ENCODE measurements at regions not wholly inside any gene's neighbourhood (a gene's known extent, or its start where the extent isn't known, plus 50 kb on each side); places are given as distances from the start of the nearest gene placed in this dataset.
"Not testable (repeated sequence)": the region's sequence is repeated elsewhere in the genome, so short reads cannot be mapped to it uniquely, and the experiment has no call there.

DNA sequence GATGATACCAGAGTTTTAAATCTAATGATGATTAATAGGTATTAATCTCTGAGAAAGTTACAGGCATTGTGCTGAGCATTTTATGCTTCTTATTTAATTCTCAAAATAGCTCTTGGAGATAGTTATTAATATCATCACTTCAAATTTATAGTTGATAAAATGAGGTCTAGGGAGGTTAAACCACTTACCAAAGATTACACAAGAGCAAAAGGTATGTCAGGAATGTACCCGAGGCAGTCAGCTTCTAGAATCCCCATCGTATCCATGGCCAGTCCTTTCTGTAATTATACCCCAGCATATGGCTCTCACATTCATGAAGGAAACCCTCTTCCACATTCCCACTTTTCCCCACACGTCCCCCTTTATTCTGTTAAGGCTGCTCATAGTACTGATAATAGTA lies 421.3 kb downstream of the PYDC2 start:
- DNase-seq, result no peak

DNA sequence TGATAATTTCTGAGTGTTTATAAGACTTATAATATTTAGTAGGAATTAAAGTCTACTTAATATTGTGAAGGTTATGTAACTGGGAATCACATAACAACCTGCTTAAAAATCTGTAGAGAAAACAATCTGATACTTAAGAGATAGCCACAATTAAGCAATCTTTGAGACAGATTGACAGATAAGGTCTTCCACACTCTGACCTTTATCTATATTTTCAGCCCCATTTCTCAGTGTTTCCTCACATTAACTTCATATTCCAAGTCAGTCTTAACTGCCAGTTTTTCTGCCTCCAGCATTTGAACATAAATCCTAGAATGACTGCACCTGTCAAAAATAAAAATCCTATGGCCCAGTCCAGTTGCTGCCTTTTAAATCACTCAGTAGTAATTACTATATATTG lies 423.2 kb downstream of the PYDC2 start:
- DNase-seq, result no peak

DNA sequence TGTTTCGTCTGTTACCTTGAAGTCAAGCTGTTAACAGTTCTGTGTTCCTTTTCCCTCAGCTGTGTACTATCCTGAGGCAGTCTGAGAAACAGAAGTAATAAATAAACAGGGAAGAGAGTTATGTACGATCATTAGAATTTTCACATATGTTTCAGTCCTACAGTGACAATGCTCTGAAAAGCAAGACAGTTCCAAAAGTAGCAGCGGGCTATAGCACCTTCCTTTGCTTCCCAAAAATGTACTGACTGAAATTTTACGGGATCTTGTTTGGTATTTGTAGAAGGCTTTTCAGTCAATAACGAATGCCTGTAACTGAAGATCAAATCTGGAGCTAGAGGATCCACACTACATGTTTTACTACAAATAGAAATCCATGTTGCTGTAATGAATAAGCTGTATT lies 428.1 kb downstream of the PYDC2 start:
- no peak for DNase-seq

DNA sequence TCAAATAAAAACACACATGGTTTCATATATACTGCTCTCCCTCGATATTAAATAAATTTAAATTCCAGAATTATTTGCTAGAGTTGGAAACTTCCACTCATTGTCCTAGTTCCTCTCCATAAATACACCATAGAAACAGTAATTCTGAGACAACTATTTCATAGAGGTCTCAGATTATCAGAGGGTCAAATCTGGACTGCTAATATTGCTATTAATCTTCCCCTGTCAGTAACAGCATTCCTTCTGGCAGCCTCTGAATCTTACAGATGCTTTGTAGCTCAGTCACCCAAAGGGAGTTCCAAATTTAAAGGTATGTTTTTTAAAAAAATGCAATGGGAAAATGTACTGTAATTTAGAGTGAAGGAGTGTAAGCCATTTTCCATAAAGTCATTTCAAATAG lies 428.8 kb downstream of the PYDC2 start:
- DNase-seq, result no peak

DNA sequence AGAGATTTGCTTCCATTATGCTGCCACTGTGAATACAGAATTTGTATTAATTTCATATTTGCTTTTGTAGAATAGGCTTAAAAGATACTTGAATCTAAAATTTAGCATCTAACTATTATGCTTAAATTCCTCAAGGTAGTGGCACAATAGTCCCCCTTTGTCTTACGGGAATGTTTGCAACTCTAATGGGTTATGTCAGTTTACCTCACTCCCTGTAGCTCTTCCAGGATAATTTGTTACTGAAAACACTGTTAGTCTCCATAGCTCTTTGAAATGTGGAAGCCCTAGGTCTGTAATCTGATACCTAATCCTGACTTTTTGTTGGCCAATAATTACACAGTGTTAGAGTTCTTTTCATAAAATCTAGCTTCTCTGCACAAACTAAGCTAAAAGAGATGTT lies 433.4 kb downstream of the PYDC2 start:
- DNase-seq, result no peak

DNA sequence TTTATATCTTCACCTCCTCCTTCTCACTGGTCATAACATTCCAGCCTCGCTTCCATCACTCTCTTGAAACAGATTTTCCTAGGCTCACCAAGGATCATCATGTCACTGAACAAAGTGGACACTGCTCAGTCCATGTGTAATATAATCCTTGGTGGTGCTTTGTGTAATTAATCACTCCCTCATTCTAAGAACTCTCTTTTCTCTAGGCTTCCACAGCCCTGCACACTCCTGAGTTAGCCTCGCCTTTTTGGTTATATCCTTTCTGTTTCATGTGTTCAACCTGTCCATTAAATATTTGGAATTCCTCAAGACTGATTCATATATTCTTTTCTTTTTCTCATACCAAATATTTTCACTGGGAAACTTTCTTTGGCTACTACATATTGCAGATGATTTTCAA lies 440.8 kb downstream of the PYDC2 start:
- DNase-seq, result no peak

DNA sequence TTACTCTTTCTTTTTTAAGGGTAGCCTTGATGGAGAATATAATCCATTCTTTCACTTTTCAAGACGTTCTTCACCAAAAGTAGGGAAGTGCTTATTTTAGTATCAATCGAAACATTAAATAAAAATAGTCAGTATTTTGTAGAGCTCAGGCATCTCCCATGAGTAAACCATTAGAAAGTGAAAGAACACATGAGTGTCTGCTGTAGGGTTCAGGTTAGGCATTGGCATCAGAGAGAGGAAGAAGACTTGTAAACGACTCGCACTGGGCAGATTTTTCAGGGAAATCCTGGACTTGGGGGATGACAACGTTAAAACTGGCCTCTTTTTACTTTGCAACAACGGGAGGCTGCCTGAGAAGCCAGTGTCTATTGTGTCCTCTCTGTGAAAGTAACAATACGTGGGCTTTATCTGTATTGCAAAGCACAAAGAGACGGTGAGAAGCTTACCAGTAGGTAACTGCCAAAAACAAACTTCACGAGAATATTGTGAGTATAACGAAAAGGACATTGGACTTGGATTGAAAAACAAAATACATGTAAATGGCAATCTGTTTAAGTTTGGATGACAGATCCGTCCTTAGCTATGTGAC lies 451.7 kb downstream of the PYDC2 start:
- no peak for DNase-seq

DNA sequence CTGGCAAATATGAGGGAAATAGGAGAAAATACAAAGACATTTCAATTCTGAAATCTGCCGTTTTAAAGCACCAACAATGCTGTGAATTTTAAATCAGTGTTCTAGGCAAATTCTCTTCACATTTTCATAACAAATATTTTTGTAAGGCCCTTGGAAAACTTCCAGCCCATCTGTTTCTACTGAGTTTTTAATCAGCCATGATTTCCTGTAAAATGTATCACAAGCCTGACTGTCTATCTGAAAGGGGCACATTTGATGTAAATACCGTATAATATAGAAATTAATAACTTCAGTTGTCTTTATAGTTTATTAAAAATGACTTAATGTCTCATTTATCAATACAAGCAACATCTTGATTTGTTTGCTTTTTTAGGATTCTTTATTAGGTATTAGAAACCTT lies 454.7 kb downstream of the PYDC2 start:
- DNase-seq, result no peak

DNA sequence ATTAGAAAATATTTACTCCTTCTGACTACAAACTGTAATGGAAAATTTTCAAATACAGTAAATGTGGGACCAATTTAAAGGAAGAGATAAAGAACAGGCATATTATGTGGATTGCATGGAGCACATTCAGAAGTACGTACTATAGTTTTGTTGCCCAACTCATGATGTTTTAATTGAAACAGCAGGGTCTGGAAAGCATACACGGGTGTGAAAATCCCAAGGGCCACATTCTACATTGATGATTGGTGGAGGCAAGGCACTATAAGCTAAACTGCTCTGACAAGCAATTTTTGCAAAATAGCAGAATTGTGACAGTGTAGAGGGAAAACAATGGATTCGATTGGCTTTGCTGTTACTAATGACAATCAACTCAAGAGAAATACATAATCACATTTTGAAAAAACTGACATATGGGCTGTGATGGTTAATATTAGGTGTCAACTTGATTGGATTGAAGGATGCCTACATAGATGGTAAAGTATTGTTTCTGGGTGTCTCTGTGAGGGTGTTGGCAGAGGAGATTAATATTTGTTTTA lies 458.6 kb downstream of the PYDC2 start:
- no peak for DNase-seq

DNA sequence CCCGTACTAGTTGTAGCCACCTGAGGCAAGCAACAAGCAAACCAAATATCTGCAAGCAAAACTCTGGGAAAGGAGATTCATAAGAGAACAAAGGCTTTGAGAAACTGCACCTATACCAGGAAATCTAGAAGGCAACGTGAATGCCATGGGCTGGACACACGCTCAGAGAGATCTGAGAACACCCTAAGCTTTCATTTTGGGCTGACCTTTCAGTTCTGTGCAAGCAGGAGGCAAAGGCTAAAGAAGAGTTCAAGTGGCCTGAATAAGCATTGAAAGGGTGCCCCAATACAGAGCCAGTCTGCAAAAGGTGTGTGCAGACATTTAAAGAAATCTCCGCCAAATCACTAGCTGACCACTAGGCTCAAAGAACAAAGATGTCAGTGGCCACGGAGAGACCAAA lies 461.6 kb downstream of the PYDC2 start:
- no peak for DNase-seq

DNA sequence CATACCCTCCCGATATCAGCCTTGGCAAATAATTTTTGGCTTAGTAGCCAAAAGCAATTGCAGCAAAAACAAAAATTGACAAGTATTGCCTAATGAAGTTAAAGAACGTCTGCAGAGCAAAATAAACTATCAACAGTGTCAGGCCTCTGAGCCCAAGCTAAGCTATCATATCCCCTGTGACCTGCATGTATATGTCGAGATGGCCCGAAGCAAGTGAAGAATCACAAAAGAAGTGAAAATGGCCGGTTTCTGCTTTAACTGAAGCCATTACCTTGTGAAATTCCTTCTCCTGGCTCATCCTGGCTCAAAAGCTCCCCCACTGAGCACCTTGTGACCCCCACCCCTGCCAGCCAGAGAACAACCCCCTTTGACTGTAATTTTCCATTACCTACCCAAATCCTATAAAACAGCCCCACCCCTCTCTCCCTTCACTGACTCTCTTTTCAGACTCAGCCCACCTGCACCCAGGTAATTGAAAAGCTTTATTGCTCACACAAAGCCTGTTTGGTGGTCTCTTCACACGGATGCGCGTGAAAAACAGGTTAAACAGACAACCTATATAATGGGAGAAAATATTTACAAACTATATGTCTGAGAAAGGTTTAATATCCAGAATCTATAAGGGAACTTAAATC lies 466.3 kb downstream of the PYDC2 start:
- DNase-seq, result not testable (repeated sequence)

DNA sequence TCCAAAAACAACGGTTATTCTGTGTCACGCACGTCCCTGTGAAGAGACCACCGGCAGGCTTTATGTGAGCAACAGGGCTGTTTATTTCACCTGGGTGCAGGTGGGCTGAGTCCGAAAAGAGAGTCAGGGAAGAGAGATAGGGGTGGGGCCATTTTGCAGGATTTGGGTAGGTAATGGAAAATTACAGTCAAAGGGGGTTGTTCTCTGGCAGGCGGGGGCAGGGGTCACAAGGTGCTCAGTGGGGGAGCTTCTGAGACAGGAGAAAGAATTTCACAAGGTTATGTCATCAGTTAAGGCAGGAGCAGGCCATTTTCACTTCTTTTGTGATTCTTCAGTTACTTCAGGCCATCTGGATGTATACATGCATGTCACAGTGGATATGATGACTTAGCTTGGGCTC lies 467.0 kb downstream of the PYDC2 start:
- not testable (repeated sequence) for DNase-seq

DNA sequence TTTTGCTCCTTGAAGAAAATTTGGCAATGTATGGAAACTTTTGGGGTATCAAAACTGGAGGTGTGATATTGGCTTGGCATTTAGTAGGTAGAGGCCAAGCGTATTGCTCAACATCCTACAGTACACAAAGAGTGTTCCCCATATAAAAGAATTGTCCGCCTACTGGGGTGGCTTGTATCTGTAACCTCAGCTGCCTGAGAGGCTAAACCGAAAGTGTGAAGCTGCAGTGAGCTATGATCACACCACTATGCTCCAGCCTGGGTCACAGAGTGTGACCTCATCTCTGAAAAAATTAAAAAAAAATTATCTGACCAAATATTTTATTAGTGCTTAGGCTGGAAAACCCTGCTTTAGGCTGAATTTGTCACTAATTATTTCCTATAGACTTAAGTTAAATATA lies 483.9 kb downstream of the PYDC2 start:
- DNase-seq, result no peak

DNA sequence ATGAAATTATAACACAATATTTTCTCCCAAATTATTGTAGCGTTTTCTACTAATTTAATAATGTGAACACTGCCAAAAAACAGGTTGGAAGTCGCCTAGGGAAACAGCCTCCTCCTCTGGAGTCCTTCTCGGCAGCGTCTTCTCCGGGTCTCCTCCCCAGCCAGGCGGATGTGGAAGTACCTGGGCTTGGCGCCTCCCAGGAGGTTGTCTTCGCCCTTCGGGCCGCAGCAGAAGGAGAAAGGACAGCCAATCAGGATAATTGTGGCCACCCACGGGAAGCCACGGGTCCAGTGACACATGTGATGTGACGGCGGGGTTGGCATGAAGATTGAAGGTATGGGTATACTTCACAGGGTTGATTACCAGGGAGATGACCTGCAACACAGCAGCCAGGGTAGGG lies 491.2 kb downstream of the PYDC2 start:
- no peak for DNase-seq

DNA sequence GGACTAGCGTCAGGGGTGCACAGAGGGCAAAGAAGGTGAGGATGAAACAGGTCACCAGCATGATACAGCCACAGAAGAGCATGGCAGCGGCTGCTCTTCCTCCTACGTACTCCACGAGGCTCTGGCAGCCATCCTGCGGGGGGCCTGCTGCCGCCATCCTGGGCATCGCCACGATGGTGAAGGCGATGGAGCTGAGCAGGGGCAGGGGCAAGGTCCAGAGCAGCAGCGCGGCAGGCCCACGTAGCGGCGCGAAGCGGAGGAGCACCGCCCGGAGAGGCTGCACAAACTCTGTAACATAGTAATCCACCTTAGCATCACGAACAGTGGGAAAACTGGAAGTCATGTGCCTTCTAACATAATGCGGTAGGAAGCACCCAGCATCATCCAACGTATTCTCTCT lies 491.6 kb downstream of the PYDC2 start:
- no peak for DNase-seq

DNA sequence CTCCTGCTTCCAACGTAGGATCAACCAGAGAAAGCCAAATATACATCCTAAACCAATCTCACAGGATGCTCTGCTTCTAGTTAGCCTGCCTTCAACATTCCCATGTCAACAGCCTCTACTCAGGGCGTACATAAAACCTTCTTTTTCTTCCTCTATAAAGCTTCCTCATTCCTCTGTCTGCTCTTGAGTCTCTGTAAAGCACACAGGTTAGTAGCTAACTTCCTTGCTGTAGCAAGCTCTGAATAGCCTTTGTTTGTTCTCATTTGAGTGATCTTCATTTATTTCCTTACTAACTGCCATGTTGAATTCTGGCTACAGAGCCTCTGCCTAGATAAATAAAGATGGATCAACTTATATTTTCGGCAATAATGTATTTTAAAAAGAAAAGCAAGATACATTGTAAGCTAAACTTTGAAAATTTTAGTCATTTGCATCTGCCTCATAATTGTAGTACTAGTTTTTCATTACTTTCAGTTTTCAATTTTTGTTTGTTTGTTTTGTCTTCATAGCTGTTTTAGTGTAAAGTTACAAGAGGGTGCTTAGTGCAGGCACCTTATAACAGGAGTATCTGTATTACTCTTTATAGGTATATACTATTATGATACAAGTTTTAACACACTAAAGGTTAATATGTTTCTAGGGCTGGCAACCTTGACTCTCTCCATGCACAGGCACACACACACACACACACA lies 498.2 kb downstream of the PYDC2 start:
- DNase-seq, result no peak

DNA sequence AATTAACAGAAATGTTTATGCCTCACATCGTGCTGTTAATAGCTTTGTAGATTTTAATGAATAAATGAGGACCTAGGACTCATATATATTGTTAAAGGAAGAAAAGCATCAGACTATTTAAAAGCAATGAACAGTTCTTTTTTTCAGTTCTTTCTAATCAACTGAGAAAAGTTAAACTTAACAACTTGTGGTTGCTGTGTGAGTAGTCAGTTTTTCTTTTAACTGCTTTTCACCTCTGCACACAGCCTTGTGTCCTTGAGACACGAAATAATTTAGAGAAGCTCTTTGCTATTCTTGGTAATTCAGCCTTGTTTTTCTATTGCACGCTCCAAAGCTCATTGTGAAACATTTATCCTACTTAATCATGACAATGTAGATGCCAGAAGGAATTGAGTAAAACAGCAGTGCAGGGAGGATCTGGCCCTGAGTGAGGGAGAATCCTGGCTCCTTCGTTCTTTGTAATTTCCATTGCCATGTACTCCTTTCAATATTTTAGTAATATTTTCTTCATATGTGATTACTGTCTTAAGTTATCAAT lies 499.0 kb downstream of the PYDC2 start:
- no peak for DNase-seq

DNA sequence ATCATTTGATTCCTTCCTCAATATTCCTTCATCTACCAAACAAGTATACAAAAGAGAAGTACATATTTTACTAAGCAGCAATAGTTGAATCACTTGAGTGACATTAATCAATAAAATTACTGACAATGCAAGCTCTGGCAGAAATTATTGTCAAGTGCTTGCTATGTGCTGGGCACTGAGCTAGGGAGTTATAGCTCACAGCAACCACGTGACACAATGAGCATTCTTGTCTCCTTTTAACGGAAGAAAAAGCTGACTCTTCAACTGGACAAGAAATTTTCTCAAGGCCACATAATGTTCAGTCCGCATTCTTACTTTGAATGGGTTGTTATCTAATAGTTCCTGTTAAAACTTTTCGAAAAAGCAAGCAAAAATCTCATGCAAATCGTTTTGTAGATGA lies 500.1 kb downstream of the PYDC2 start:
- DNase-seq, result no peak

DNA sequence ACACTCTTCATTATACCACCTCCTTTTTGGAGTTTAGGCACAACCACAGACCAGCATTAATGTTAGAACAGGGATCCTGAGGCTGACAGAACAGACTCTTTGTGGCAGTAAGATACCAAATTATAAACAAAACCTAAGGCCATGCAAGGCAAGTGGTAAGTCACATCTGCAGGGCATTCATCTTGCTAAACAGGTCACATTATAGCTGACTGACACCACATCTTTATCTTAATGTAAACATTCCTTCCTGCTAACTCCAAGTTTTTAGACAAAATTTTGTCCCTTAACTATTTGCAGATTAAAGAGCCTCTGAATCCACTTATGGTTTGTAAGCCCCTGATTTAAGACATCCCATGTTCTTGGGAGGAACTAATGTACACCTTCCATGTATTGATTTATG lies 500.6 kb downstream of the PYDC2 start:
- DNase-seq, result no peak

DNA sequence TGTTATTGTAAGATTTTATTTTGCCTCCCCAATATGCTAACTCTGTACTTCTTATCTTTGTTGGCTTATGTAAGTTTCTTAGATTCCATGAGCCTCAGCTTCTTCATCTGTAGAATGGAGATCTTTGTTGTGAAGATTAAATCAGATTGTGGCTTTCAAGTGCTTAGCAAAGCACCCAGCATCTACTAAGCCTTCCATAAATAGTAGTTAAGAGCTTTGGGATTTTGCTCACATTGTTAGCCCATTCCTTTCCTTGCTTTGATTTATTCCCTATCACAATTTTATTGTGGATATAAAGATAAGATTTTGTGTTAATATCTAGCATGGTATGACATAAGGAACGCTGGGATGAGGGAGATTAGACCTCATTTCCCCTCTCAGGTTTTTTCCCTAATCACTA lies 501.4 kb downstream of the PYDC2 start:
- DNase-seq, result no peak

DNA sequence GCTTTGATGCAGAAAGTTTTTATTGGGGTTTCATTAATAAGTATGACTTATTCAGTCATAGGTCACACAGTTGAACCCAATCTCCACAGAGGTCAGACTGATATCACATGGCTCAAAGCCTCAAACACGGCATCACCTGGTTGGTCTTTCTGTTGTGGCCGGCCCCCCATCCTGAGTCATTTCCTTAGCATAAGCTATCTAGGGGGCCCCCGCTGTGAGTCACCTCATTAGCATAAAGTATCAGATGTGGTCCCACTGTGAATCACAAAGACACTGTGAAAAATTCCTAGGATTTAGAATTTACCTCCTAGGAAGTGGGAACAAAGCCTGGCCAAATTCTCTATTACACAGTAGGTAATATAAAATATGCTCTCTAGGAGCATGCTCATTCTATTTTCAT lies 502.2 kb downstream of the PYDC2 start:
- DNase-seq, result peak; percentile 74

DNA sequence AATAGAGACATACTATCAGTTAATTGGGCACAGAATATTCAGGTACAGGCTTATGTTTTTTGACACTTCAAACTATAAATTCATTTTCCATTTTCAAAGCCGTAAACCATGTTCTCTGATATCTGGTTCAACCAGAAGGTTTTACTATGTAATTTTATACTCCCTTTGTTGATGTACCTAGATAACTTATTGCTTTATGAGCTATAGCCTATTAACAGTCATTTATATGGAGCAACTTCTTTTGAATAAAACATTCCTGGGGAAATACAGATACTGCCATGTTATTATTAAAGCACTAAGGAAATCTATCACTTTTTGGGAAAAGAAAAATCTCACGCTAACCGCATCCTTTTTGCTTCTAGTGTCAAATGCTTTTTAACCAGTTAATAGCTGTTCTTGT lies 505.6 kb downstream of the PYDC2 start:
- DNase-seq, result no peak

DNA sequence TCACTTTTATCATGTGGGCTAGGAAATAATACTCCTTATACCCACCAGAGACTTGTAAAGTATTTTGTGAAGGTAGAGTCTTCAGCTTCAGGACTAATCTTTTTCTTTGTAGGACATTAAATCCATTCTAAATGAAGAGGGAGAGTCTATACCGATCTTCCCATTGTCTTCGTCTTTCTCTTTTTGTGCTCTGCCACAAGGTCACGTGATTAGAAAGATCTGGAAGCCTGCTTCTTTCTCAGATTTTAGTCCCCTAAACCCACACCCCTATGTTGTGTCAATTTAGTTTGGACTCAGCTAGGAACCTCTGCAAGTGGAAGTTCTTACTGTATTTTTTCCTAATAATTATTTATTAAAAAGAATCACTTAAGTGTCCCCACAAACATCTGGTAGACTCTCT lies 507.3 kb downstream of the PYDC2 start:
- no peak for DNase-seq

DNA sequence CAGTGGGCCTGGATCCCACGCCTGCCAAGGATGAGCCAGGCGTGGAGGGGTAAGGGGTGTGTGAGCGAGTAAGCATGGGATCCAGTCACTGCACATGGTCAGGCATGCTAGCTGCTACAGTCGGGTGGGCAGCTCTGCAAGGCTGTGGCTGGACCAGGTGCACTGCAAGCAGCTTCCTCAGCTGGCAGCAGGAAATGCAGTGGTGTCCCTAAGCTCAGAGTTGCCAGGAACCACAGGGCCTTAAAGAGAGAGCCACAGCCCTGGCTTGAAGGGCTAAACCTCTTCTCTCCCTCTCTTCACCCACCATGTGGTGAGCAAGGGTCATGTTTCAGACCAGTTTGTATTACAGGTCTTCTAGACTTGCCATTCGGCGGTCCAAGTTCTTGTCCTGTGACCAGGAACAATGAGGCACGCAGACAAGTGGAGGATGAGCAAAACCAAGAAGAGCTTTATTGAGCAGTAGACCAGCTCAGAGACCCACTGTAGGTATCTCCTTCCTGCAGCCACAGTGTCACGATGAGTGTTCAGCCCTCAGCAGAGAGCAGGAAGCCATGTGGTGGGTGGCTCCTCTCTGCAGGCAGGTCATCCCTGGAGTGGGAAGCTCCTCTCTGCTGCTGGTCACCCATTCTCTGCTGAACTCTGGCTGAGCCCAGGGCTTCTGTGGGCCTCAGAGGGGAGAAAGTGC lies 511.9 kb downstream of the PYDC2 start:
- no peak for DNase-seq

Data from NCI-H146 (cell line).